Fibroblast of skin of left biceps (primary cell): ENCODE measurements at regions not wholly inside any gene's neighbourhood (a gene's known extent, or its start where the extent isn't known, plus 50 kb on each side); places are given as distances from the start of the nearest gene placed in this dataset.

Experiments
- DNase-seq, 2 experiments: peaks; one replicate each; pipeline ENCODE4 v3.0.0-alpha.2; 2013; ENCODE audit warnings: low read depth in 2 of 2

DNA sequence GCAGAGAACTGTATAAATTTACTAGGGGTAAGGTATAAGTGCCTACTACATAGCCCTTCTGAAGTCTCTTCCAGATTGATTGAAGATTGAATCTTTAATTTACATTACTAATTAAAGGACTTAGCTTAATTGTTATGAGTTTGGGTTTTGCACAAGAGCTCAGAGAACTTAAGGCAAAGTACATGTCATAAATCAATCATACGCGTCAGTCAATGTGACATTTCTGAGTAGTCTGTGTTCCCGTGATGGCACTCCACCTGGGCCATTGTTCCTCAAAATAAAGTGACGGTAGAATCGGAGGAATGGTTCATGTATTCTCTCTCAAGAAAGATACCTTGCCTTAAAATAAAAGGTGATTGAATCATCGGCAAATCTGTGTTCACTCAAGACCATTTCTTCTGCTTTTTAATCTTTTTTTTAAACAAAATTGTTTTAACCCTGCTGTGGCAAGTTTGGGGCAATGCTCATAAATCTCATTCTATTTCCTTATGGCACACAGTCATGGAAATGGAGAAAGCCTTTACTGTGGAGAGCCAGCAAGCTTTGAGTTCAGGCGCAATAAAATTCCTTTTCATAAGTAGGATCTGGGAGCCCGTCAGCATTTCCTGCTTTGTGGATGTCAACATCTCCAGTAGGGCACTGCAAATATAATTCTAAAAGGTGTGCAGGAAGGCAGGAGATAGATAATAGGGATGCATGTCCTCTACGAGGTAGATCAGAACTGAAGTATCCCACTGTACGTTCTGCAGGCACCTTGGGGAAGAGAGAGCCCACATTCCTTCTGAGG lies 427.4 kb downstream of the GATA3 start:
- no peak for DNase-seq

DNA sequence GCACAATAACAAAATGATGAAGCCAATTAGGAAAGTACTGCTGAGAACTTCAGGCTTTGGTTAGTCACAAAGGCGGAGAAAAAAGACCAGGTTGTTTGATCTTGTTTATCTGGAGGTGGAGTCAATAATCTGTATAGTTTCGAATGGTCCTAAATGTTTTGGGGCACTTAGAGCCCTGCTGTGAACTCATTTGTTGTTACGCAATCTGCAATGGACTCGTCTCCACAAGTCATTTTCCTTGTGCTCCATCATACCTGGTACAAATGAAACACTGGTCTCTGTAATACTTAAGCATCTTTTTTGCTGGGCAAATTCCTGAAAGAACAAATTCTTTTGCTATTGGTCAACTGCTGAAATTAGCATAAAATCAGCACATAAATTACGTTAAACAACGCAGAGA lies 430.5 kb downstream of the GATA3 start:
- DNase-seq: no peak

DNA sequence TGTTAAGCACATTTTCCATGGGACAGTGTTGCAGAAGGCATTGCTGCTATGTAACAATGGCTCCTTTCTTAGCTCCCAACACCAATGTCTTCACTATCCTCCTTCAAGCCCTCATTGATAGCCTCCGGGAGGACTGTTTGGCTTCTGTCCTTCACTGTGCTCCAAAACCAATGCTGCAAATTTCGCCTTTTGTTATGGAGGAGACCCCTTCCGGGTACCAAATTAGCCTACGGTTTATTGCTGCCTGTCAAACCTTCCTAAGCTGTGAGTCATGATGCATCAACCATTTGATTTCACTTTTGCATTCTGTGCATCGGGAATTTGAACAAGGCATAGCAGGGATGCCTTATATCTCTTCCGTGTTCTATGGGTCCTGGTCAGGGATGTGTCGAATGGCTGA lies 432.9 kb downstream of the GATA3 start:
- DNase-seq: no peak

DNA sequence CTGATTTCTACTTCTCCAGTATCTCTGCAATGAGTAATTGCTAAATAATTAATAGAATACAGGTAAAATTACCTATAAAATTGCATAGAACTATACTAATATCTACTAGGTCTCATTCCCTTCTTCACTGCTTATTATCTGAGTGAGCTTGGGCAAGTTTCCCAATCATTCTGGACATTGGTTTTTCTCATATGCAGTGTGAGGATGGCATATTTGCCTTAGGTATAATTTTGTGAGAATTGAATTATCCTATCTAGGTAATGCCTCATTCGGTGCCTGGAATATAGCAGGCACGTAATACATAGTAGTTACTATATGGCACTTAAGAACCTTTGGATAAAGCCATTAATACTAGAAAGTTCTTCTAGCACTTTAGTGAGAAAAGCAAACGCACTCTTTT lies 434.7 kb downstream of the GATA3 start:
- no peak for DNase-seq

DNA sequence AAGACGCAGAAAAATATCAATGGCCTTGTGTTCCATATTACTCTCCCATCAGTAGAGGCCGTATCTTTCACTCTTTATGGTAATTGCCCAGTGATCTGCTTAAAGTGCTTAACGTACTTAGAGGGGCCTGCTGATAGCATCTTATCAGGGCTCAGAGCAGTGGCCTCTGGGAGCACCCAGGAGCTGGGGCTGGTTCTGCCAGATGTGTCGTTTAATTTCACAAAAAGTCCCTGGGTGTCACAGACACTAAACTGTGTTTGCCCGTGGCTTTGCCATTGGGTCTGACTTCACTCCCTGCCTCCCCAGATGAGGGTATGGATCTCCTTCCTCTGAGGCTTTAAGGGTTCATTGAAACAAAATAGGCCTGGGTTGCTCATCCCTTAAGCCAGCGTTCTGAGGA lies 435.3 kb downstream of the GATA3 start:
- DNase-seq: no peak

DNA sequence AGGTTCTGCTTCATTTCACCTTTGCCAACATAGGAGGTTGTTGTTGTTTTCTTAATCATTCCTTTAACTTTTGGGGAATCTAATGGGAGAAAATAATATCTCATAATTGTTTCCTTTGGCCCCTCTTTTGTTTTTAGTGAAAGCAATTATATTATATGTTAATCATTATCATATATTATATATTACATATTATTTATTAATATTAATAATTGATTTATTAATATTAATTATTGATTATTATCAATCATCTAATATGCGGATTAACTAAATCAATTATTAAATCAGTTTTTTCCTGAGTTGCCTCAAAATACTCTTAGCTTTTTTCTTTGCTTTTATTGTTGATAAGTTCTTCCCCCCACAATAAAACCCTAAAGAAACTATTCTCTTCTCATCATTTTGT lies 443.8 kb downstream of the GATA3 start:
- no peak for DNase-seq

DNA sequence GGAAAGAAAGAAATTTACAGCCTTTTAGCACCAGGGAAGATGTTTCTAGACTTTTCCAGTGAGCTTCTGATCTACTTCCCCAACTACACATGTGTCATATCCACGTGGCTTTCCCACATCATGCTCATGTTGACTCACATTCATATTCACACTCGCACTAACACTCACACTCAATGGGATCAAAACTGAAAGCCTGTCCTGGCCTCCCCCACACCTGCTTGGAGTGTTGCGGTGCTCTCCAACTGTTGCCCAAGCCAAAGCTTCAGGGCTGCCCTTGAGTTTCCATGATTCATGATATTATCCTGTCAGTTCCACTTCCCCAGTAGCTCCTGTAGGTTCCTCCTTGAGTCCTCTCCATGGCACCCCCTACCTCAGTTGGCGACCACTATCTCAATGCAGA lies 444.4 kb downstream of the GATA3 start:
- no peak for DNase-seq

DNA sequence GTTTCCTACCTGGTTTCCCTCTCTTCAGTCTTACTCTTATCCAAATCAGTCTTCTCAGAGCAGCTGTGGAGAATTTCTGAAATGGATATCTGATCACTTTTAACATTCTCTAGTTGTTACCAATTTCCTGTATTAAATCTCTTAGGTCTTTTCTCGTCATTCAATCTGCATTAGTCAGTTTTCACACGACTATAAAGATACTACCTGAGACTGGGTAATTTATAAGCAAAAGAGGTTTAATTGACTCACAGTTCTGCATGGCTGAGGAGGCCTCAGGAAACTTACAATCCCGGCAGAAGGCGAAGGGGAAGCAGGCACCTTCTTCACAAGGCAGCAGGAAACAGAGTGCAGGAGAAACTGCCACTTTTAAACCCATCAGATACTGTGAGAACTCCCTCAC lies 444.8 kb downstream of the GATA3 start:
- no peak for DNase-seq

DNA sequence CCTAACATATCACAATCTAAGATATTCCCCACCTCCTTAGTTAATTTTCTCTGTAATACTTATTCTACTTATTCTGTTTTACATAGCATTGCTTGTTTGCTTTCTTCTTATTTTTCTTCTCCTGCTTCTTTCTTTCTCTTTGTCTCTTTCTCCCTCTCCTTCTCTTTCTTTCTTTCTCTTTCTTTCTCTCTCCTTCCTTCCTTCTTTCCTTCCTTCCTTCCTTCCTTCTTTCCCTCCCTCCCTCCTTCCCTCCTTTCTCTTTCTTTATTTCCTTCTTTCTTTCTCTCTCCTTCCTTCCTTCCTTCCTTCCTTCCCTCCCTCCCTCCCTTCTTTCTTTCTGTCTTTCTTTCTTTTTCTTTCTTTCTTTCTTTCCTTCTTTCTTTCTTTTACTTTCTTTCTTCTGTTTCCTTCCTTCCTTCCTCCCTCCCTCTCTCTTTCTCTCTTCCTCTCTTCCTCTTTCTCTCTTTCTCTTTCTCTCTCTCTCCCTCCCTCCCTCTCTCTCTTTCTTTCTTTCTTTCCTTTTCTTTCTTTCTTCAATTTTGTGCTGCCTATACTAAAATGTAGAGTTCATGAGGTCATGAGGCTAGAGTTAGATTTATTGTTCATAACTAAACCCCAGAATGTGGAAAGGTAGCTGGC lies 445.4 kb downstream of the GATA3 start:
- DNase-seq: no peak

DNA sequence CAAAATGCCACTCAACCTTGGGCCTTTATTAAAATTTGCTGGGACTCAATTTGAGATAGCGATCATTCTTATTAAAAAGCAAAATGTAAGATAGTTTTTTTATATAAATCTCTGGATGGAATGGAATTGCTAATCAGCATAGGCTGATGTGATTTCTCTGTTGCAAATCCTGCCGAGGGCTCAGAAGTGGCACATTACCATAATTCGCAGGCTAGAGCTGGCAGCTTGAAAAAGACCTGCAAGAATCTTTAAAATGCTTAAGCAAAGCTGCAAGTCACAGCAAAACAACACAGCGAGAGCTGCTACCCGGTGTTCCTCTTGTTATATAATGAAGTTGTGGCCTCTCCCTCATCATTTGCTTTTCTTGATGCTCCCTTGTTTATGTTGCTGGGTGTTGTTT lies 448.1 kb downstream of the GATA3 start:
- DNase-seq: no peak

DNA sequence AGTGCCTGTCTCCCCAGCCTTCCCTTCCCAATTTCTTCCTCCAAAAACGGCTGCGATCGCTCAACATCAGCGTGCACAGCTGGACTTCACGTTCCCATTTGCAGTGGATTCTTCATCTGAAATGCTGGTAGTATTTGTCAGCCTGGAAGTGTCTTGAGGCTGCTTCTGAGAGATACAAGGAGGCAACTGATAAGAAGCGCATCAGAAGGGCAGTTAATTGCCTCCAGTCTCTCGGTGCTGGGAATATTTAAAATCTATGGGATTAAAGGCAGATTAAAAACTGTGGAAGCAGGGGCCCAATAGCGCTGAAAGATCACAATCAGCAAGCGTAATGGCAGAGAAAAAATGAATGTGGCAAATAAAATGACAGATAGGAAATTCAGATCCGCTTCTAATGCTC lies 450.0 kb downstream of the GATA3 start:
- DNase-seq: no peak

DNA sequence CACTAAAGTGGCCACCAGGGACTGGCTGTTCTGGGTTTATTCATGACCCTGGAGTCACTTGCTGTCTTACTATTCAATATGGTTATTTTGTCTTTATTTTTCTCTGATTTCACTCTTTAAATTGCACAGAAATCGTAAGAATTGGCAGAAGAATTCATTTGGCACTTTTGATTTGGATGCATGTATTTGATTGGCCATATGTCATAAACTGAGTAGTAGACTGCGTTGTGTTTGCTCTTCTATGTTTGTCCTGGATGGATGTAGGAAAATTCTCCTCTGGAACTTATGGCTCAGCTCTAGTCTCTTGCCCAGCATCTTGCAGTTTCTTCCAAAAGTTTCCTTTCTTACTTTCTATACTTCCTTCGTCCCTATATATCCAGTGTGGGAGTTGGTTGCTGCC lies 452.7 kb downstream of the GATA3 start:
- no peak for DNase-seq

DNA sequence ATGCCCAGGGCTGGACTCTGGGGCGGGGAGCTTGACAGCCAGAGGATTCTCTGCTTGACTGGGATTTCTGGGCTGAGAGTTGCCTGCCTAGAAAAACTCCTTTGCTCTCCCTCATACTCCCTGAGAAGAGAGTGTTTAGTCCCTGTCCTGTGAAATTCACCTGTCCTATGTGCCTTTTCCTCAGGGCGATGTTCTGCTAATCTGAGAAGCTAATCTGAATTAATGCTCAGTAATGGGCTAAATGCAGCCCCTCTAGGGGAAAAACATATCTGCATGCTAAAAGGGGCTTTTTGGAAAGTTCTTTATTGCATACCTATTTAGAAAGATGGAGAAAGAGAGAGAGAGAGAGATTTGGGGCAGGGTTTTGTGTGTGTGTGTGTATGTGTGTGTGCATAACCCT lies 454.4 kb downstream of the GATA3 start:
- no peak for DNase-seq

DNA sequence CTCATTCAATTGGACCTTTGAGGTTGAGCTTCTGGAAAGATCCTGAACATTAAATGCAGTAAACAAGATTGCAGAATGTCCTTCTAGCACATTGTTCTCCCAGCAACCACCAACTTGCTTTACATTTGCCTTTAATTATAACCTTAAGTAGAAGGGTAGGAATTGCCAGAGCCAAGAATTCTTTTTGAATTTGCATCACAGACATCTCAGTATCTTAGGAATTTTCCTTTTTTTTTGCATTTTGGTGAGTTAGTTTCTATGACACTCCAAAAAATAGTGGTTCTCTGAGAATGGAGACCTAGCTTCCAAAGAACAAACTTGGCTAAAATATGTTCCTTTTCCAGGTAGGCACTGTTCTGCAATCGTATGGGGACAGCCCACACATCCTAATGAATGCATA lies 456.0 kb downstream of the GATA3 start:
- DNase-seq: no peak

DNA sequence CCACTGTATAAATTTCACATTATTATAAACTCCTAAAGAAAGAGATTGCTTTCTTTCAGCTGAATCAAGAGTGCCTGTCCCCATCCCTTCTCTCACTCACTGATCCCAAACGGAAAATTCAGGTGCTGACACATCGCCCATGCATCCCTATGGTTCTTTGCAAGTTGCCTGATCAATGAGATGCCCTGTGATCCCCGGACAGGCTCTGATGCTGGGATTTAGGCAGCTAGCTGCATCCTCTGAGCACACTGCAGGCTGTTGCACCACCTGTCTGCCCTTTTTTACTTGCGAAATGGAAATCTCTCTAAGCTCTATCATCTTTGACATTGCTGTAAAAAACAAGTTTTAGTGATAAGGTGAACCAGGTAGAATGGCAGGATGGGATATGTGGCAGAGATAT lies 456.5 kb downstream of the GATA3 start:
- no peak for DNase-seq

DNA sequence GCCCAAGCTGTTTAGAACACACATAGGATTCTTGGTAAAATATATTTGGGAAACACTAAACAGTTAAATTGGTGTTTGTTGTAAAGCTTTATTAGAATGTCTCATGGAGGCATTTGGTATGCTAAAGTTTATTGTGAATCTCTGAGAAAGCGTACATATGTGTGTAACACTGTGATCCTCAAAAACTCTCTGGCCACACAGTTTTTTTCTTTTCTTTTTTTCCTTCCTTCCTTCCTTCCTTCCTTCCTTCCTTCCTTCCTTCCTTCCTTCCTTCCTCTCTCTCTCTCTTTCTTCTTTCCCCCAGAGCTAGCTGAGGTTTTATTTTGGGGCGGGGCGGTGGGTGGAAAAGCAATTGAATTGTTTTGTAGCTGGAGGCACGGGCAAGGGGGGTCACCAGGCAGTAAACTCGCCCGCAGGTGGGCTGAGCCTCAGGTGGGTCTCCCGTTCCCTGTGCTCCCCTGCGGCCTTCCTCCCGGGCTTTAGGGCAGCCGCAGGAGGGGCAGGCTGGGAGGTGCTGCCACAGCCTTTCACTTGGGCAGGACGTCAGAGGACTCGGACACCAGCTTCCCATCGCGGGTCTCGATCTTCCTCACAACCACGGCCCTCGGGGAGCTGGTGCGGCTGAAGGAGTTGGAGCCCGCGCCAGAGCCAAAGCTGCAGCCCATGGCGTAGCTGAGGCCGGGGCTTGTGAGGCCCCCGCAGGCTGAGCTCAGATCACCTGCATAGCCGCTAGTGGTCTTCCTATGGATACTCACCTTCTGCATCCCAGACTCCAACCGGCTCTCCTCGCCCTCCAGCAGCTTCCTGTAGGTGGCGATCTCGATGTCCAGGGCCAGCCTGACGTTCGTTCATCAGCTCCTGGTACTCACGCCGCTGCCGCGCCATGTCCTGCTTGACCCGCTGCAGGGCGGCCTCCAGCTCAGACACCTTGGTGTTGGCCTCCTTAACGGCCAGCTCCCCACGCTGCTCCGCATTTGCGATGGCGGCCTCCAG lies 459.0 kb downstream of the GATA3 start:
- DNase-seq: no peak

DNA sequence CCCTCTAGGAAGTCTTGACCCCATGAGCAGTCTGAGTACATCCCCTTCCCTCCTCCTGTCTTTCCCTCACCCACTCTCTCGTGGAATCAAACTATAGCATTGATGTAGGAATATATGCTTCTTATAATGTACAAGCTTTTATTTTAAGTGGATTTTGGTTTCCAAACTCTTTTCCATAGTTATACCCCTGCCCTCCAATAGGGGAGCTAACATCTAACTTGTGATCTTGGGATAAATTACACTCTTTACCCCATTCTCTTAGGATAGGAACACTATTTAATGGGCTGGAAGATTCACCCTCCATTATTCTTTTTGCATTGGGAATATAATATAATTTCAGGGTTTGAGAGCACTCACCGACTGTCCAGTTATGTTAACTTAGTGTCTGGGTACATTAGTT lies 465.9 kb downstream of the GATA3 start:
- DNase-seq: no peak

DNA sequence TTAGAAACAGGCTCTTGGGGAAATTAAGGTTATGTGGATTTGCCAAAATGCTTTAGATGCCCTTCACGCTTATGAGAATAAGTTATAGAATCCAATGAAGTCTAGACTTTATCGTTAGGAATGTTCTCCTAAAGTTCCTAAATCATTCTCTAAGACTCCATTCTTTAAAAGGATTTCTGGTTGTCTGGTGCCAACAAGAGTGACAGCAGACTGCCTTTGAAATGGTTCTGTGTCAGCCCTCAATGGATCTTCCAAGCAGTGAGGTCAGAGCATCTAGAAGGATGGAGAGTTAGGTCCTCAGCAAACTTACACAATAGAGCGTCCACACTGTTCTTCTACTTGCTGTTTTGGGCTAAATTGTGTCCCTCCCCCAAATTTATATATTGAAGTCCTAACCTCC lies 473.3 kb downstream of the GATA3 start:
- DNase-seq: no peak

DNA sequence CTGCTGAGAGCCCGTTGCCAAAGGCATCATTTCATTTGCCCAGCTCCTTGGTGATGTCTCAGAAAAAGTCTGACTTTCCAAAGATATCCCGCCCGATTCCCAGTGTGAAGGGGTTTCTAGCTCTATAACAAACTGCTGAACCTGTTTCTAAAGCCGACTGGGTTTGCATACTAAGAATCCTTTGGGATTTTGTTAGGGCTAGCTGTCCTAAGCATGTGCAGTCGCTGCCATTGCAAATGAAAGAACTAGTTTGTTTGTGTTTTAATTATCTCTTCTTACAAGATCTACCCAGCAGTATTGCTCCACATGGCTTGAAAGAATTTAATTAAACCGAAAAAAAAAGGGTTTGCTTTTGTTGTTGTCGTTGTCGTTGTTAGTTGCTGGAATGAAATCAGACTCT lies 476.6 kb downstream of the GATA3 start:
- no peak for DNase-seq

DNA sequence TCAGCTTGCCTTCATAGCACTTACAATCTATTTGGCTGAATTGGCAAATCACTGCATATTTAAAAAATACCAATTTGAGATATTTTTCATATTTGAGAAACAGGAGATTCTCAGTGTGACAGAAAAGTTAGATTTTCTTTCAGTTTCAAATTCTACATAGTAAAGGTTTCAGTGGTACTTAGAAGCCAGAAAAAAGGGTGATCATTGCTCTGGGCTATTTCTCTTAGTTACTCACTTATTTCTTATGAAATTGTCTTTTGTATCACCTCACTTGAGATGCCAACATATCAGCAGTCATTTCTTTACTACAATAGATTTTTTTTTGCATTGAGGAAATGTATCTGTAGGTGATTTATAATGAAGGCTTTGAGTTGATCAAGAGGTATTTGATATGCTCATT lies 478.2 kb downstream of the GATA3 start:
- no peak for DNase-seq

DNA sequence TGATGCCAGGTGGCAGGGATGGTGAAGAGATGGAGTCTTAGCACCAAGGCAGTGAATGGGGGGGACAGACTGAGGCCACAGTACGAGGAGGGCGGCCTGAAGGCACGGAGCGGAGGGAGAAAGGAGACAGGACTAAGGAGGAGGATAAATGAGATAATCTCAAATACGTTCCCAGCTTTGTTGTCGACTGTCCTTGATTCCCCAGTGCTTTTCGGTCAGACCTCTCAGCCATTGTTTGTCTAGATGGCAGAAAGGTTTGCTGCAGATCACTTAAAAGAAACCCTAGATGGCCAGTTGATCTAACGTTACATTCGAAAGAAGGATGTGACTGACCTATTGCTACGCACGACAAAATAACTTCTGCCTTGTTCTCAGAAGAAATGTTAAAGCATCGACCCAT lies 479.0 kb downstream of the GATA3 start:
- DNase-seq: no peak

DNA sequence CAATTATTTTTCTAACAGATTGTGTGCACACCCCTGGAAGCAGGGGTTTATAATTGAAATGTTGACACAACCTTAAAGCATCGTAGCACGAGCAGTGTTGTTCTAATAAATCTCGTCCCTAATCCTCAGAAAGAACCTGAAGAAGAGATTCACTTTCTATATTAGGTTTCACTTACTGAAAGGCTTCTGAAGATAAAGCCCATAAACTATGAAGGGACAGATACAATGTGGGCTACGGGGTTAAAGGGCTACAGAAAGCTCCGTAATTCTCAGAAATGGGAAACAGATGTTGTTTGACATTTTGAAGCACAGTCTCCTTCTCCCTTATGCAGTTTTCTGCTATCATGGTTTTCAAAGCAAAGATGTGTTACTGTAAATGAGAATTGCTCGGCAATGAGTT lies 479.6 kb downstream of the GATA3 start:
- no peak for DNase-seq

DNA sequence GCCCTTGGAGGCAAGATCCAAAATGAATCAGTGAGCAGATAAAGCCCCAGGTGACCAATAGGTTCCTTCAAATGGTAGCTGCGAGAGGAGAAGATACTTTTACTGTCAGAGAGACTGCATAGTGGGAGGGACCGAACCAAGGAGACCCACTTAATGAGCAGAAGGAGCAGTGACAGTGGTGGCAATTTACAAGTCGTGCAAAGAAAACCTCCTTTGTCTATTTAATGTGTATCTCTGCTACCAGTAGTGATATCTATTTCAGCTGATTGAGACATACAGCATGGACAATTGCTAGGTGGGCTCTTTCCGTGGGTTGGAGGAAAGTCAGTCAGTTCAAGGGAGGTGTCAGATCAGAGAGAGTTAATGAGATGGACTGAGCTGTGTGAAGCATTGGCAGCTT lies 480.4 kb downstream of the GATA3 start:
- no peak for DNase-seq
